ENCODE measurements at regions not wholly inside any gene's neighbourhood (a gene's known extent, or its start where the extent isn't known, plus 50 kb on each side); places are given as distances from the start of the nearest gene placed in this dataset.

- H3K36me3 Mint-ChIP-seq: no peaks in the 10 kb centered on the region
- ATAC-seq (ENCODE audit: low read depth in 2 of 2) (no peak), DNase-seq (no peak)
- H3K27me3 Mint-ChIP-seq: peaks cover 0 to 26% (median 7%) of the 10 kb centered on the region in 3 donors
- no peaks in the 10 kb centered on the region for H3K4me1 Mint-ChIP-seq
- peaks cover 0 to 2% (median 0%) of the 10 kb centered on the region in 7 donors for H3K9me3 Mint-ChIP-seq
- H3K4me3 Mint-ChIP-seq: no peak overlapping the region
- no peak overlapping the region for H3K27ac Mint-ChIP-seq
Observed at GRCh38 chr10:78771808-78772455, 296.8 kb upstream of the ZMIZ1 start.

GRCh38 chr10:78772486-78772885, 296.3 kb upstream of the ZMIZ1 start:
- Mint-ChIP-seq H3K4me1 (no peaks in the 10 kb centered on the region), H3K27ac (no peak overlapping the region), H3K36me3 (no peaks in the 10 kb centered on the region), H3K9me3 (peaks cover 0 to 2% (median 0%) of the 10 kb centered on the region in 7 donors), H3K4me3 (no peak overlapping the region), H3K27me3 (peaks cover 0 to 26% (median 7%) of the 10 kb centered on the region in 3 donors)
- no peak for DNase-seq
- no peak for ATAC-seq (ENCODE audit: low read depth in 2 of 2)

- Mint-ChIP-seq H3K4me3 (no peak overlapping the region), H3K36me3 (no peaks in the 10 kb centered on the region), H3K27me3 (peaks cover 0 to 26% (median 10%) of the 10 kb centered on the region in 3 donors), H3K27ac (no peak overlapping the region), H3K4me1 (no peaks in the 10 kb centered on the region), H3K9me3 (peaks cover 0 to 2% (median 0%) of the 10 kb centered on the region in 7 donors)
- ATAC-seq (ENCODE audit: low read depth in 2 of 2) (no peak), DNase-seq (no peak)
Observed at GRCh38 chr10:78772986-78773530, 295.7 kb upstream of the ZMIZ1 start.

GRCh38 chr10:78774614-78774998, 294.2 kb upstream of the ZMIZ1 start:
- H3K4me1 Mint-ChIP-seq: no peaks in the 10 kb centered on the region
- no peaks in the 10 kb centered on the region for H3K36me3 Mint-ChIP-seq
- no peak for ATAC-seq (ENCODE audit: low read depth in 2 of 2)
- peaks cover 0 to 2% (median 0%) of the 10 kb centered on the region in 7 donors for H3K9me3 Mint-ChIP-seq
- DNase-seq: no peak
- no peak overlapping the region for H3K4me3 Mint-ChIP-seq
- no peak overlapping the region for H3K27ac Mint-ChIP-seq
- peaks cover 0 to 18% (median 16%) of the 10 kb centered on the region in 3 donors for H3K27me3 Mint-ChIP-seq

GRCh38 chr10:78774999-78775711, 293.6 kb upstream of the ZMIZ1 start:
- no peak overlapping the region for H3K4me3 Mint-ChIP-seq
- no peaks in the 10 kb centered on the region for H3K36me3 Mint-ChIP-seq
- no peaks in the 10 kb centered on the region for H3K4me1 Mint-ChIP-seq
- ATAC-seq (ENCODE audit: low read depth in 2 of 2) (no peak), DNase-seq (no peak)
- H3K27me3 Mint-ChIP-seq: peaks cover 0 to 17% (median 13%) of the 10 kb centered on the region in 3 donors
- H3K27ac Mint-ChIP-seq: no peak overlapping the region
- peaks cover 0 to 2% (median 0%) of the 10 kb centered on the region in 7 donors for H3K9me3 Mint-ChIP-seq

- peaks cover 0 to 17% (median 13%) of the 10 kb centered on the region in 3 donors for H3K27me3 Mint-ChIP-seq
- no peak overlapping the region for H3K27ac Mint-ChIP-seq
- ATAC-seq (ENCODE audit: low read depth in 2 of 2): no peak
Observed at GRCh38 chr10:78775891-78776290, 292.9 kb upstream of the ZMIZ1 start.

GRCh38 chr10:78776756-78777155, 292.0 kb upstream of the ZMIZ1 start:
- peaks cover 0 to 2% (median 0%) of the 10 kb centered on the region in 7 donors for H3K9me3 Mint-ChIP-seq
- no peak overlapping the region for H3K4me3 Mint-ChIP-seq
- no peak overlapping the region for H3K27ac Mint-ChIP-seq
- ATAC-seq (ENCODE audit: low read depth in 2 of 2) (no peak), DNase-seq (no peak)
- peaks cover 0 to 17% (median 13%) of the 10 kb centered on the region in 3 donors for H3K27me3 Mint-ChIP-seq
- no peaks in the 10 kb centered on the region for H3K36me3 Mint-ChIP-seq
- no peaks in the 10 kb centered on the region for H3K4me1 Mint-ChIP-seq

More at GRCh38 chr10:78775891-78776290, 292.9 kb upstream of the ZMIZ1 start:
- DNase-seq: no peak
- Mint-ChIP-seq H3K4me3 (no peak overlapping the region), H3K36me3 (no peaks in the 10 kb centered on the region), H3K4me1 (no peaks in the 10 kb centered on the region), H3K9me3 (peaks cover 0 to 2% (median 0%) of the 10 kb centered on the region in 7 donors)

GRCh38 chr10:78777466-78777865, 291.3 kb upstream of the ZMIZ1 start:
- Mint-ChIP-seq H3K36me3 (no peaks in the 10 kb centered on the region), H3K27me3 (peaks cover 0 to 17% (median 15%) of the 10 kb centered on the region in 3 donors), H3K9me3 (peaks cover 0 to 2% (median 0%) of the 10 kb centered on the region in 7 donors), H3K27ac (peak overlapping the region in 1 of 6 donors; percentile 20), H3K4me1 (no peaks in the 10 kb centered on the region), H3K4me3 (no peak overlapping the region)
- no peak for ATAC-seq (ENCODE audit: low read depth in 2 of 2)
- no peak for DNase-seq

GRCh38 chr10:78777867-78778266, 290.9 kb upstream of the ZMIZ1 start:
- H3K9me3 Mint-ChIP-seq: peaks cover 0 to 2% (median 0%) of the 10 kb centered on the region in 7 donors
- ATAC-seq (ENCODE audit: low read depth in 2 of 2) (no peak), DNase-seq (no peak)
- peaks cover 0 to 21% (median 19%) of the 10 kb centered on the region in 3 donors for H3K27me3 Mint-ChIP-seq
- no peak overlapping the region for H3K4me3 Mint-ChIP-seq
- H3K36me3 Mint-ChIP-seq: no peaks in the 10 kb centered on the region
- no peak overlapping the region for H3K27ac Mint-ChIP-seq
- H3K4me1 Mint-ChIP-seq: no peaks in the 10 kb centered on the region

GRCh38 chr10:78778444-78779338, 290.1 kb upstream of the ZMIZ1 start:
- no peak for DNase-seq
- Mint-ChIP-seq H3K4me1 (no peaks in the 10 kb centered on the region), H3K9me3 (peaks cover 0 to 4% (median 3%) of the 10 kb centered on the region in 7 donors), H3K36me3 (no peaks in the 10 kb centered on the region), H3K27me3 (peaks cover 0 to 29% (median 20%) of the 10 kb centered on the region in 3 donors), H3K27ac (no peak overlapping the region), H3K4me3 (no peak overlapping the region)
- no peak for ATAC-seq (ENCODE audit: low read depth in 2 of 2)

- H3K4me3 Mint-ChIP-seq: no peak overlapping the region
- H3K9me3 Mint-ChIP-seq: peaks cover 0 to 11% (median 4%) of the 10 kb centered on the region in 7 donors
- DNase-seq (no peak), ATAC-seq (ENCODE audit: low read depth in 2 of 2) (no peak)
- H3K27ac Mint-ChIP-seq: no peak overlapping the region
- no peaks in the 10 kb centered on the region for H3K4me1 Mint-ChIP-seq
- H3K27me3 Mint-ChIP-seq: peaks cover 5 to 36% (median 25%) of the 10 kb centered on the region in 3 donors
- no peaks in the 10 kb centered on the region for H3K36me3 Mint-ChIP-seq
Observed at GRCh38 chr10:78779339-78779955, 289.3 kb upstream of the ZMIZ1 start.

GRCh38 chr10:78780551-78780961, 288.2 kb upstream of the ZMIZ1 start:
- Mint-ChIP-seq H3K36me3 (no peaks in the 10 kb centered on the region), H3K4me1 (no peaks in the 10 kb centered on the region), H3K4me3 (no peak overlapping the region), H3K9me3 (peaks cover 0 to 11% (median 4%) of the 10 kb centered on the region in 7 donors), H3K27me3 (peaks cover 5 to 45% (median 25%) of the 10 kb centered on the region in 3 donors), H3K27ac (no peak overlapping the region)
- DNase-seq (no peak), ATAC-seq (ENCODE audit: low read depth in 2 of 2) (no peak)

Measured in naive B cell (primary cell).